ENCODE measurements at regions not wholly inside any gene's neighbourhood (a gene's known extent, or its start where the extent isn't known, plus 50 kb on each side); places are given as distances from the start of the nearest gene placed in this dataset.

- H3K9me3 Mint-ChIP-seq = no peaks in the 10 kb centered on the region
- TF ChIP-seq, protein P1, sequence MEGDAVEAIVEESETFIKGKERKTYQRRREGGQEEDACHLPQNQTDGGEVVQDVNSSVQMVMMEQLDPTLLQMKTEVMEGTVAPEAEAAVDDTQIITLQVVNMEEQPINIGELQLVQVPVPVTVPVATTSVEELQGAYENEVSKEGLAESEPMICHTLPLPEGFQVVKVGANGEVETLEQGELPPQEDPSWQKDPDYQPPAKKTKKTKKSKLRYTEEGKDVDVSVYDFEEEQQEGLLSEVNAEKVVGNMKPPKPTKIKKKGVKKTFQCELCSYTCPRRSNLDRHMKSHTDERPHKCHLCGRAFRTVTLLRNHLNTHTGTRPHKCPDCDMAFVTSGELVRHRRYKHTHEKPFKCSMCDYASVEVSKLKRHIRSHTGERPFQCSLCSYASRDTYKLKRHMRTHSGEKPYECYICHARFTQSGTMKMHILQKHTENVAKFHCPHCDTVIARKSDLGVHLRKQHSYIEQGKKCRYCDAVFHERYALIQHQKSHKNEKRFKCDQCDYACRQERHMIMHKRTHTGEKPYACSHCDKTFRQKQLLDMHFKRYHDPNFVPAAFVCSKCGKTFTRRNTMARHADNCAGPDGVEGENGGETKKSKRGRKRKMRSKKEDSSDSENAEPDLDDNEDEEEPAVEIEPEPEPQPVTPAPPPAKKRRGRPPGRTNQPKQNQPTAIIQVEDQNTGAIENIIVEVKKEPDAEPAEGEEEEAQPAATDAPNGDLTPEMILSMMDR (IDR thresholded peaks at IDR 0.05) = no peak
- no peak overlapping the region for H3K27ac ChIP-seq (ENCODE audit: low read length)
- H3K36me3 ChIP-seq (ENCODE audit: control insufficient read depth, insufficient read depth, low read length) = no peaks in the 10 kb centered on the region
- H3K27me3 Mint-ChIP-seq (ENCODE audit: low read depth in 2 of 2) = no peaks in the 10 kb centered on the region
- H3K36me3 Mint-ChIP-seq = no peaks in the 10 kb centered on the region
- H3K4me1 Mint-ChIP-seq = peaks cover 16 to 23% of the 10 kb centered on the region in 2 donors
- ATAC-seq (no peak), DNase-seq (peak in 1 of 2 donors; percentile 26)
- no peaks in the 10 kb centered on the region for H3K27me3 ChIP-seq (ENCODE audit: control insufficient read depth, insufficient read depth, low read length)
- H3K4me1 ChIP-seq (ENCODE audit: control insufficient read depth, insufficient read depth, low read length) = no peaks in the 10 kb centered on the region
- H3K4me3 ChIP-seq (ENCODE audit: low read length) = no peak overlapping the region
- intact Hi-C loops (cut with micrococcal nuclease) = loop anchor here (10.0 kb wide), 1 partner anchor 328 kb away; no protein-coding TSS in a partner anchor
- WGBS (ENCODE audit: insufficient coverage) = 80% methylated on average over 7 of the region's 7 CpGs
- no peak overlapping the region for H3K4me3 Mint-ChIP-seq
- H3K27ac Mint-ChIP-seq = no peak overlapping the region
- no peaks in the 10 kb centered on the region for H3K9me3 ChIP-seq (ENCODE audit: control insufficient read depth, insufficient read depth, low read length)
Observed at GRCh38 chr2:176817061-176817565, 395.5 kb upstream of the HNRNPA3 start.

- H3K4me3 Mint-ChIP-seq = no peak overlapping the region
- H3K36me3 Mint-ChIP-seq = no peaks in the 10 kb centered on the region
- no peak overlapping the region for H3K27ac Mint-ChIP-seq
- Histone ChIP-seq H3K4me3 (ENCODE audit: low read length) (no peak overlapping the region), H3K36me3 (ENCODE audit: control insufficient read depth, insufficient read depth, low read length) (no peaks in the 10 kb centered on the region), H3K4me1 (ENCODE audit: control insufficient read depth, insufficient read depth, low read length) (no peaks in the 10 kb centered on the region), H3K27ac (ENCODE audit: low read length) (no peak overlapping the region), H3K27me3 (ENCODE audit: control insufficient read depth, insufficient read depth, low read length) (no peaks in the 10 kb centered on the region), H3K9me3 (ENCODE audit: control insufficient read depth, insufficient read depth, low read length) (no peaks in the 10 kb centered on the region)
- no peaks in the 10 kb centered on the region for H3K27me3 Mint-ChIP-seq (ENCODE audit: low read depth in 2 of 2)
- no peak for ATAC-seq
- no peaks in the 10 kb centered on the region for H3K9me3 Mint-ChIP-seq
- DNase-seq = no peak
- TF ChIP-seq, protein P1 (IDR thresholded peaks at IDR 0.05) = no peak
- intact Hi-C loops (cut with micrococcal nuclease) = loop anchor here (10.0 kb wide), 1 partner anchor 327 kb away; no protein-coding TSS in a partner anchor
- peaks cover 18 to 25% of the 10 kb centered on the region in 2 donors for H3K4me1 Mint-ChIP-seq
- 60% methylated on average over 3 of the region's 4 CpGs for WGBS (ENCODE audit: insufficient coverage)
Observed at GRCh38 chr2:176818076-176818475, 394.5 kb upstream of the HNRNPA3 start.

- no peaks in the 10 kb centered on the region for H3K36me3 Mint-ChIP-seq
- no peaks in the 10 kb centered on the region for H3K9me3 Mint-ChIP-seq
- 88% methylated on average over 5 of the region's 7 CpGs for WGBS (ENCODE audit: insufficient coverage)
- Histone ChIP-seq H3K9me3 (ENCODE audit: control insufficient read depth, insufficient read depth, low read length) (no peaks in the 10 kb centered on the region), H3K27me3 (ENCODE audit: control insufficient read depth, insufficient read depth, low read length) (no peaks in the 10 kb centered on the region), H3K36me3 (ENCODE audit: control insufficient read depth, insufficient read depth, low read length) (no peaks in the 10 kb centered on the region), H3K4me3 (ENCODE audit: low read length) (no peak overlapping the region), H3K27ac (ENCODE audit: low read length) (no peak overlapping the region), H3K4me1 (ENCODE audit: control insufficient read depth, insufficient read depth, low read length) (no peaks in the 10 kb centered on the region)
- intact Hi-C loops (cut with micrococcal nuclease) = loop anchor here (10.0 kb wide), 1 partner anchor 326 kb away; no protein-coding TSS in a partner anchor
- no peaks in the 10 kb centered on the region for H3K27me3 Mint-ChIP-seq (ENCODE audit: low read depth in 2 of 2)
- TF ChIP-seq, protein P1 (IDR thresholded peaks at IDR 0.05) = no peak
- DNase-seq (no peak), ATAC-seq (no peak)
- no peak overlapping the region for H3K27ac Mint-ChIP-seq
- no peak overlapping the region for H3K4me3 Mint-ChIP-seq
- peaks cover 18 to 25% of the 10 kb centered on the region in 2 donors for H3K4me1 Mint-ChIP-seq
Observed at GRCh38 chr2:176818617-176819016, 394.0 kb upstream of the HNRNPA3 start.

GRCh38 chr2:176819306-176819705 lies 393.3 kb upstream of the HNRNPA3 start:
- Histone ChIP-seq H3K27ac (ENCODE audit: low read length) (no peak overlapping the region), H3K36me3 (ENCODE audit: control insufficient read depth, insufficient read depth, low read length) (no peaks in the 10 kb centered on the region), H3K9me3 (ENCODE audit: control insufficient read depth, insufficient read depth, low read length) (no peaks in the 10 kb centered on the region), H3K4me1 (ENCODE audit: control insufficient read depth, insufficient read depth, low read length) (no peaks in the 10 kb centered on the region), H3K27me3 (ENCODE audit: control insufficient read depth, insufficient read depth, low read length) (no peaks in the 10 kb centered on the region), H3K4me3 (ENCODE audit: low read length) (no peak overlapping the region)
- intact Hi-C loops (cut with micrococcal nuclease) = loop anchor here (10.0 kb wide), 1 partner anchor 325 kb away; no protein-coding TSS in a partner anchor
- DNase-seq (no peak), ATAC-seq (no peak)
- WGBS (ENCODE audit: insufficient coverage) = 98% methylated on average over 4 of the region's 4 CpGs
- H3K27me3 Mint-ChIP-seq (ENCODE audit: low read depth in 2 of 2) = no peaks in the 10 kb centered on the region
- no peaks in the 10 kb centered on the region for H3K36me3 Mint-ChIP-seq
- TF ChIP-seq, protein P1 (IDR thresholded peaks at IDR 0.05) = no peak
- H3K4me1 Mint-ChIP-seq = peaks cover 15 to 23% of the 10 kb centered on the region in 2 donors
- H3K27ac Mint-ChIP-seq = no peak overlapping the region
- no peak overlapping the region for H3K4me3 Mint-ChIP-seq
- no peaks in the 10 kb centered on the region for H3K9me3 Mint-ChIP-seq

All from natural killer cell (primary cell).